HEK293 (cell line): ENCODE measurements at regions not wholly inside any gene's neighbourhood (a gene's known extent, or its start where the extent isn't known, plus 50 kb on each side); places are given as distances from the start of the nearest gene placed in this dataset.

Source experiments
- ATF2 ChIP-seq: fragments of 450-650 bp; formaldehyde crosslinking; IDR thresholded peaks from 2 replicates; pipeline ENCODE4 v1.5.1; 2016; ENCODE audit warnings: missing biosample characterization, missing genetic modification characterization, low read depth
- CTCF ChIP-seq: fragments of 450-650 bp; formaldehyde crosslinking; IDR thresholded peaks from 2 replicates; pipeline ENCODE4 v1.5.1; 2016; ENCODE audit warnings: missing biosample characterization, missing genetic modification characterization
- MYNN ChIP-seq: fragments of 450-650 bp; formaldehyde crosslinking; IDR thresholded peaks from 2 replicates; pipeline ENCODE4 v1.5.1; 2016; ENCODE audit warnings: missing biosample characterization, missing genetic modification characterization, borderline replicate concordance
- REST ChIP-seq: fragments of 450-650 bp; formaldehyde crosslinking; IDR thresholded peaks from 2 replicates; pipeline ENCODE4 v1.5.1; 2016; ENCODE audit warnings: missing biosample characterization, missing genetic modification characterization
- SETDB1 ChIP-seq: IDR thresholded peaks from one replicate; pipeline ENCODE4 v1.6.1; 2017; ENCODE audit warnings: mild to moderate bottlenecking, low read length, moderate library complexity, mixed read lengths; ENCODE audit not compliant: insufficient read length
- YY1 ChIP-seq: fragments of 450-650 bp; formaldehyde crosslinking; IDR thresholded peaks from 2 replicates; pipeline ENCODE4 v1.5.1; 2018; ENCODE audit warnings: missing biosample characterization, missing genetic modification characterization
- ZFP41 ChIP-seq: fragments of 450-650 bp; formaldehyde crosslinking; IDR thresholded peaks from 2 replicates; pipeline ENCODE4 v1.5.1; 2016; ENCODE audit warnings: missing biosample characterization, missing genetic modification characterization, borderline replicate concordance
- ZNF211 ChIP-seq: fragments of 450-650 bp; formaldehyde crosslinking; IDR thresholded peaks from 2 replicates; pipeline ENCODE4 v1.5.1; 2016; ENCODE audit warnings: low read depth, missing biosample characterization, missing genetic modification characterization
- ZNF274 ChIP-seq, 2 experiments: fragments of 200-500 bp in 1 of 2; fragments of 450-650 bp in 1 of 2; sonication (Bioruptor generic) in 1 of 2; formaldehyde crosslinking in 1 of 2; IDR thresholded peaks; 2 replicates each; pipeline versions ENCODE4 v1.5.1 to v1.6.1; 2014 to 2016; ENCODE audit warnings: borderline replicate concordance in 1 of 2, inconsistent platforms in 1 of 2, low read length in 1 of 2, missing biosample characterization in 1 of 2, missing genetic modification characterization in 1 of 2
- ZNF521 ChIP-seq: fragments of 450-650 bp; formaldehyde crosslinking; IDR thresholded peaks from 2 replicates; pipeline ENCODE4 v1.5.1; 2017; ENCODE audit warnings: missing biosample characterization, mild to moderate bottlenecking, missing genetic modification characterization

DNA sequence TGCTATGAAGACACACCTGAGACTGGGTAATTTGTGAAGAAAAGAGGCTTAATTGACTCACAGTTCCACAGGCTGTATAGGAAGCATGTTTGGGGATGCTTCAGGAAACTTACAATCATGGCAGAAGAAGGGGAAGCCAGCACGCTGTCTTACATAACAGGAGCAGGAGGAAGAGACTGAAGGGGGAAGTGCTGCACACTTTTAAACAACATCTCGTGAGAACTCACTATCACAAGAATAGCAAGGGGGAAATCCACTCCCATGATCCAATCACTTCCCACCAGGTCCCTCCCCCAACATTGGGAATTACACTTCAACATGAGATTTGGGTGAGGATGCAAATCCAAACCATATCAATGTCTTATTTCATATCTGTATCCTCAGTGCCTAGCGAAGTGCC, 307.2 kb downstream of the ATP23 start:
- TF ChIP-seq ZNF521 (tag by site-specific recombination) (no peak), MYNN (tag by site-specific recombination) (no peak), CTCF (no peak), ZFP41 (tag by site-specific recombination) (no peak), REST (tag by site-specific recombination) (no peak), SETDB1 (no peak), ZNF211 (no peak), YY1 (tag by site-specific recombination) (no peak), ATF2 (tag by site-specific recombination) (no peak), ZNF274 (IDR thresholded peaks at IDR 0.05; ENCODE audit: low read length) (no peak), ZNF274 (tag by site-specific recombination; IDR thresholded peaks at IDR 0.05; ENCODE audit: borderline replicate concordance) (no peak)
